Transverse colon (tissue), 4 donors: ENCODE measurements at regions not wholly inside any gene's neighbourhood (a gene's known extent, or its start where the extent isn't known, plus 50 kb on each side); places are given as distances from the start of the nearest gene placed in this dataset.

ENCODE experiments used
- DNase-seq: peaks from one replicate; pipeline ENCODE4 v3.0.0-alpha.2; 2019
- H3K27ac ChIP-seq, 4 donors: fragments of 200-600 bp; sonication (generic); 2 replicates each; pipeline ENCODE4 v1.5.1; 2016 to 2018; ENCODE audit warnings: inconsistent platforms in 4 of 4
- H3K27me3 ChIP-seq: fragments of 200-600 bp; sonication (generic); 2 replicates; pipeline ENCODE4 v1.5.1; 2017; ENCODE audit warnings: inconsistent platforms
- H3K36me3 ChIP-seq, 4 donors: fragments of 200-600 bp; sonication (generic); 2 replicates each; pipeline ENCODE4 v1.5.1; 2017 to 2019; ENCODE audit warnings: inconsistent platforms in 4 of 4
- H3K4me1 ChIP-seq, 4 donors: fragments of 200-600 bp; sonication (generic); 2 replicates each; pipeline ENCODE4 v1.5.1; 2017 to 2020; ENCODE audit warnings: inconsistent platforms in 4 of 4
- H3K4me3 ChIP-seq, 4 donors: fragments of 200-600 bp; sonication (generic); 1 replicate in 1 of 4; 2 replicates in 3 of 4; pipeline versions ENCODE4 v1.5.1 to v1.6.1; 2017 to 2019; ENCODE audit warnings: inconsistent platforms in 4 of 4
- H3K9me3 ChIP-seq, 2 donors: fragments of 200-600 bp; sonication (generic); 2 replicates each; pipeline ENCODE4 v1.5.1; 2017 to 2019; ENCODE audit warnings: inconsistent platforms in 2 of 2
- CTCF ChIP-seq, 5 experiments: fragments of 200-600 bp in 3 of 5; fragments of 450-650 bp in 2 of 5; sonication (generic) in 3 of 5; IDR thresholded peaks; 1 replicate in 2 of 5; 2 replicates in 3 of 5; pipeline ENCODE4 v1.5.1; 2016 to 2017; ENCODE audit warnings: antibody characterized with exemption in 5 of 5, inconsistent platforms in 3 of 5, mild to moderate bottlenecking in 2 of 5, moderate library complexity in 1 of 5
- EP300 ChIP-seq: sonication (generic); formaldehyde crosslinking; IDR thresholded peaks from one replicate; pipeline ENCODE4 v1.6.1; 2017; ENCODE audit warnings: antibody characterized with exemption, low read depth
- POLR2A ChIP-seq: fragments of 450-650 bp; IDR thresholded peaks from one replicate; pipeline ENCODE4 v1.6.1; 2016; ENCODE audit warnings: antibody characterized with exemption, mild to moderate bottlenecking, moderate library complexity
- POLR2AphosphoS5 ChIP-seq, 3 donors: sonication (generic); formaldehyde crosslinking; IDR thresholded peaks; one replicate each; pipeline ENCODE4 v1.6.1; 2016; ENCODE audit warnings: antibody characterized with exemption in 3 of 3
- WGBS, 2 donors: methylation state at CpG; one replicate each; pipeline ENCODE4 v1.1.5; 2018; ENCODE audit warnings: low coverage in 1 of 2; 5-methylcytosine and 5-hydroxymethylcytosine counted together
- in situ Hi-C, 4 donors: fragments of 200-750 bp; cut with MboI; loops; one replicate each; pipeline versions ENCODE4 v1.15.0 to v1.15.1; 2017; ENCODE audit warnings: low sequenced_read_pairs in 3 of 4, low pct_ligation_motif_present in 1 of 4, low pct_unique_long_range_greater_than_20kb in 1 of 4
- intact Hi-C: fragments of 100-400 bp; cut with DNase I; formaldehyde crosslinking; loops from one replicate; pipeline ENCODE4 v1.15.1; 2023; ENCODE audit warnings: low total_unique reads

DNA sequence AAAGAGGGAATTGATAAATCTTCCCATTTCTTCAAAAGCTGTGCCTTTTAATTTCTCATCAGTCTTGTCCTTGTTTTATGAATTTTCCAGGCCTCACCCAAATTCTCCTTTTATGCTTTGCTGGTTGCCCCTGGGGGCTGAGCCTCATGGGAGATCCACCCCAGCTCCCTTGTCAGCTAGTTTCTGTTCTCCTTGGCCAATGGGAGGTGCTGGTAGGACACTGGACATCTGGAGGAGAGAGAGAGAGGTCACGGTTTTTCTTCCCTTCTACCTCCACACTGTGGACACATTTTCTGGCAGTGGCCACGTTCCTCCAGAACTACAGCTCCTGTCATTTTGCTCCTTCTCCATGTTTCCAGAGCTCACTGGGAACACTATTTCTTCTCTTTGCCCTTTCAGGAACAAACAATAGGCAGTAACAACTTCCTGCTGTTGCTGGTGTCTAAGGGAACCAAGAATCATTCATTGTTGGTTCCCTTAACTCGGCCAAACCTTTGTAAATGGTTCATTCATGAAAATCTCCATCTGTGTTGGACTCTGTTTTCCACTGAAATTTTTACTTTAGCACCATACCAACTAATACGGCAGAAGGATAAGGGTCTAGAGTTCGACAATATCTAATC, 334.5 kb downstream of the GPAT3 start:
- intact Hi-C loops = no loop called here
- WGBS, 2 donors = 68 to 71% methylated on average over 4 to 5 of the region's 5 CpGs
- in situ Hi-C loops = no loop called here

GRCh38 chr4:83866834-83867621, 331.1 kb downstream of the GPAT3 start:
- H3K9me3 ChIP-seq = no peaks in the 10 kb centered on the region
- no peaks in the 10 kb centered on the region for H3K4me1 ChIP-seq
- H3K27ac ChIP-seq = no peak overlapping the region
- H3K27me3 ChIP-seq = no peaks in the 10 kb centered on the region
- H3K36me3 ChIP-seq = no peaks in the 10 kb centered on the region
- intact Hi-C loops (loop anchor here (5.0 kb wide), 1 partner anchor 180 kb away; no protein-coding TSS in a partner anchor), in situ Hi-C loops (no loop called here)
- H3K4me3 ChIP-seq = no peak overlapping the region
- no peak for DNase-seq
- WGBS, 2 donors = 55 to 89% methylated on average over 1 to 4 of the region's 4 CpGs
- no peak for TF ChIP-seq CTCF (IDR thresholded peaks at IDR 0.05)
- no peak for TF ChIP-seq POLR2A
- no peak for TF ChIP-seq POLR2AphosphoS5 (IDR thresholded peaks at IDR 0.05)
- no peak for TF ChIP-seq EP300

More for the DNA sequence above, 334.5 kb downstream of the GPAT3 start:
- no peaks in the 10 kb centered on the region for H3K27me3 ChIP-seq
- H3K27ac ChIP-seq = no peak overlapping the region
- H3K36me3 ChIP-seq = no peaks in the 10 kb centered on the region
- H3K4me3 ChIP-seq = no peak overlapping the region
- no peak for DNase-seq
- H3K9me3 ChIP-seq = no peaks in the 10 kb centered on the region
- TF ChIP-seq CTCF (IDR thresholded peaks at IDR 0.05) (no peak), EP300 (no peak), POLR2AphosphoS5 (IDR thresholded peaks at IDR 0.05) (no peak), POLR2A (no peak)
- H3K4me1 ChIP-seq = no peaks in the 10 kb centered on the region

GRCh38 chr4:83865417-83866150, 329.7 kb downstream of the GPAT3 start:
- H3K9me3 ChIP-seq = no peaks in the 10 kb centered on the region
- intact Hi-C loops = loop anchor here (5.0 kb wide), 1 partner anchor 178 kb away; no protein-coding TSS in a partner anchor
- H3K27ac ChIP-seq = no peak overlapping the region
- in situ Hi-C loops = no loop called here
- H3K36me3 ChIP-seq = no peaks in the 10 kb centered on the region
- TF ChIP-seq POLR2A = no peak
- no peak for TF ChIP-seq POLR2AphosphoS5 (IDR thresholded peaks at IDR 0.05)
- TF ChIP-seq EP300 = no peak
- H3K4me1 ChIP-seq = no peaks in the 10 kb centered on the region
- no peaks in the 10 kb centered on the region for H3K27me3 ChIP-seq
- no peak for DNase-seq
- H3K4me3 ChIP-seq = no peak overlapping the region
- WGBS, 2 donors = 54 to 63% methylated on average over 6 of the region's 6 CpGs

GRCh38 chr4:83864097-83864817, 328.3 kb downstream of the GPAT3 start:
- no peak for DNase-seq
- WGBS, 2 donors = 48 to 67% methylated on average over 3 to 4 of the region's 4 CpGs
- Histone ChIP-seq H3K4me3 (no peak overlapping the region), H3K27ac (no peak overlapping the region), H3K9me3 (no peaks in the 10 kb centered on the region), H3K36me3 (no peaks in the 10 kb centered on the region), H3K4me1 (no peaks in the 10 kb centered on the region), H3K27me3 (no peaks in the 10 kb centered on the region)
- in situ Hi-C loops (no loop called here), intact Hi-C loops (no loop called here)
- TF ChIP-seq POLR2A = no peak
- no peak for TF ChIP-seq CTCF (IDR thresholded peaks at IDR 0.05)
- no peak for TF ChIP-seq EP300
- TF ChIP-seq POLR2AphosphoS5 (IDR thresholded peaks at IDR 0.05) = no peak
